ENCODE measurements at regions not wholly inside any gene's neighbourhood (a gene's known extent, or its start where the extent isn't known, plus 50 kb on each side); places are given as distances from the start of the nearest gene placed in this dataset.

DNA sequence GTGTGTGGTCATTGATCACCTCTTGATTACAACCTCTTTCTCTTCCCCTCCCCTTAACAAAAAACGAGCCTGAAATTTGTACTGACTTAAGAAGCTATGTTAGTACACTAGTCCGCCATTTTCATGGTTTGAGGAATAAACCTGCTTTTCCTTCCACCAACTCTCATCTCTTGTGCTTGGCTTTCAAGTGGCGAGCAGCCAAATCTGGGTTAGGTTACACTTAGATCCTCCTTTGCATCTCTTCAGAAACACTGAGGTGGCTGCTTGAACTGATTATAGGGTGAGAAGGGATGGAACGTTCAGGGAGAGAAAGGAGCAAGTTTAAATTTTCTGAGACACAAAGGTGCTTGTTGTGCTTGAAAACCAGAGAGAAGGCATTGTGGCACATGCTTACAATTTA lies 2171.4 kb downstream of the LRRC4C start:
- TF ChIP-seq EP300 (conservative IDR thresholded peaks at IDR 0.05; ENCODE audit: poor library complexity, severe bottlenecking) (no peak), SMC3 (conservative IDR thresholded peaks at IDR 0.05; ENCODE audit: poor library complexity) (no peak), EZH2 (IDR thresholded peaks at IDR 0.05; ENCODE audit: borderline replicate concordance, insufficient read depth, low read length, poor library complexity, severe bottlenecking) (no peak), MXI1 (conservative IDR thresholded peaks at IDR 0.05; ENCODE audit: poor library complexity, severe bottlenecking) (no peak), POLR2AphosphoS5 (IDR thresholded peaks at IDR 0.05) (no peak), RAD21 (conservative IDR thresholded peaks at IDR 0.05) (no peak), TAF1 (IDR thresholded peaks at IDR 0.05; ENCODE audit: low read depth) (no peak)
- TF ChIP-seq, protein P1, sequence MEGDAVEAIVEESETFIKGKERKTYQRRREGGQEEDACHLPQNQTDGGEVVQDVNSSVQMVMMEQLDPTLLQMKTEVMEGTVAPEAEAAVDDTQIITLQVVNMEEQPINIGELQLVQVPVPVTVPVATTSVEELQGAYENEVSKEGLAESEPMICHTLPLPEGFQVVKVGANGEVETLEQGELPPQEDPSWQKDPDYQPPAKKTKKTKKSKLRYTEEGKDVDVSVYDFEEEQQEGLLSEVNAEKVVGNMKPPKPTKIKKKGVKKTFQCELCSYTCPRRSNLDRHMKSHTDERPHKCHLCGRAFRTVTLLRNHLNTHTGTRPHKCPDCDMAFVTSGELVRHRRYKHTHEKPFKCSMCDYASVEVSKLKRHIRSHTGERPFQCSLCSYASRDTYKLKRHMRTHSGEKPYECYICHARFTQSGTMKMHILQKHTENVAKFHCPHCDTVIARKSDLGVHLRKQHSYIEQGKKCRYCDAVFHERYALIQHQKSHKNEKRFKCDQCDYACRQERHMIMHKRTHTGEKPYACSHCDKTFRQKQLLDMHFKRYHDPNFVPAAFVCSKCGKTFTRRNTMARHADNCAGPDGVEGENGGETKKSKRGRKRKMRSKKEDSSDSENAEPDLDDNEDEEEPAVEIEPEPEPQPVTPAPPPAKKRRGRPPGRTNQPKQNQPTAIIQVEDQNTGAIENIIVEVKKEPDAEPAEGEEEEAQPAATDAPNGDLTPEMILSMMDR (IDR thresholded peaks at IDR 0.05; ENCODE audit: poor library complexity, severe bottlenecking): no peak
- TF ChIP-seq, protein P2, sequence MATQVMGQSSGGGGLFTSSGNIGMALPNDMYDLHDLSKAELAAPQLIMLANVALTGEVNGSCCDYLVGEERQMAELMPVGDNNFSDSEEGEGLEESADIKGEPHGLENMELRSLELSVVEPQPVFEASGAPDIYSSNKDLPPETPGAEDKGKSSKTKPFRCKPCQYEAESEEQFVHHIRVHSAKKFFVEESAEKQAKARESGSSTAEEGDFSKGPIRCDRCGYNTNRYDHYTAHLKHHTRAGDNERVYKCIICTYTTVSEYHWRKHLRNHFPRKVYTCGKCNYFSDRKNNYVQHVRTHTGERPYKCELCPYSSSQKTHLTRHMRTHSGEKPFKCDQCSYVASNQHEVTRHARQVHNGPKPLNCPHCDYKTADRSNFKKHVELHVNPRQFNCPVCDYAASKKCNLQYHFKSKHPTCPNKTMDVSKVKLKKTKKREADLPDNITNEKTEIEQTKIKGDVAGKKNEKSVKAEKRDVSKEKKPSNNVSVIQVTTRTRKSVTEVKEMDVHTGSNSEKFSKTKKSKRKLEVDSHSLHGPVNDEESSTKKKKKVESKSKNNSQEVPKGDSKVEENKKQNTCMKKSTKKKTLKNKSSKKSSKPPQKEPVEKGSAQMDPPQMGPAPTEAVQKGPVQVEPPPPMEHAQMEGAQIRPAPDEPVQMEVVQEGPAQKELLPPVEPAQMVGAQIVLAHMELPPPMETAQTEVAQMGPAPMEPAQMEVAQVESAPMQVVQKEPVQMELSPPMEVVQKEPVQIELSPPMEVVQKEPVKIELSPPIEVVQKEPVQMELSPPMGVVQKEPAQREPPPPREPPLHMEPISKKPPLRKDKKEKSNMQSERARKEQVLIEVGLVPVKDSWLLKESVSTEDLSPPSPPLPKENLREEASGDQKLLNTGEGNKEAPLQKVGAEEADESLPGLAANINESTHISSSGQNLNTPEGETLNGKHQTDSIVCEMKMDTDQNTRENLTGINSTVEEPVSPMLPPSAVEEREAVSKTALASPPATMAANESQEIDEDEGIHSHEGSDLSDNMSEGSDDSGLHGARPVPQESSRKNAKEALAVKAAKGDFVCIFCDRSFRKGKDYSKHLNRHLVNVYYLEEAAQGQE (IDR thresholded peaks at IDR 0.05; ENCODE audit: borderline replicate concordance): no peak
